ENCODE measurements at regions not wholly inside any gene's neighbourhood (a gene's known extent, or its start where the extent isn't known, plus 50 kb on each side); places are given as distances from the start of the nearest gene placed in this dataset.
A peak's percentile ranks its signal among the peaks of the same experiment; 100 is the strongest.
"Not testable (repeated sequence)": the region's sequence is repeated elsewhere in the genome, so short reads cannot be mapped to it uniquely, and the experiment has no call there.

GRCh38 chr15:70516408-70517193, 246.8 kb downstream of the UACA start:
- peaks cover 6% of the 10 kb centered on the region for H3K27me3 Mint-ChIP-seq
- H3K9me3 Mint-ChIP-seq: peaks cover 10% of the 10 kb centered on the region
- ATAC-seq: no peak
- DNase-seq: no peak
- no peak overlapping the region for H3K27ac Mint-ChIP-seq
- H3K4me1 Mint-ChIP-seq: peaks cover 2% of the 10 kb centered on the region
- H3K36me3 Mint-ChIP-seq (ENCODE audit: low read depth): peaks cover 3% of the 10 kb centered on the region
- H3K4me3 Mint-ChIP-seq: no peak overlapping the region

GRCh38 chr15:70514251-70514650, 249.1 kb downstream of the UACA start:
- H3K27ac Mint-ChIP-seq: no peak overlapping the region
- peaks cover 20% of the 10 kb centered on the region for H3K36me3 Mint-ChIP-seq (ENCODE audit: low read depth)
- DNase-seq (no peak), ATAC-seq (no peak)
- H3K9me3 Mint-ChIP-seq: peaks cover 27% of the 10 kb centered on the region
- H3K27me3 Mint-ChIP-seq: peaks cover 4% of the 10 kb centered on the region
- H3K4me1 Mint-ChIP-seq: peaks cover 14% of the 10 kb centered on the region
- no peak overlapping the region for H3K4me3 Mint-ChIP-seq

GRCh38 chr15:70513819-70514218, 249.5 kb downstream of the UACA start:
- Mint-ChIP-seq H3K27ac (no peak overlapping the region), H3K36me3 (ENCODE audit: low read depth) (peaks cover 22% of the 10 kb centered on the region), H3K4me1 (peaks cover 18% of the 10 kb centered on the region), H3K4me3 (no peak overlapping the region), H3K9me3 (peaks cover 27% of the 10 kb centered on the region), H3K27me3 (peaks cover 4% of the 10 kb centered on the region)
- DNase-seq: no peak
- ATAC-seq: no peak

- H3K4me1 Mint-ChIP-seq: peaks cover 28% of the 10 kb centered on the region
- peak; percentile 68 for DNase-seq
- H3K27me3 Mint-ChIP-seq: peaks cover 4% of the 10 kb centered on the region
- peaks cover 25% of the 10 kb centered on the region for H3K36me3 Mint-ChIP-seq (ENCODE audit: low read depth)
- H3K9me3 Mint-ChIP-seq: peaks cover 27% of the 10 kb centered on the region
- H3K27ac Mint-ChIP-seq: no peak overlapping the region
- H3K4me3 Mint-ChIP-seq: no peak overlapping the region
- ATAC-seq: peak; percentile 85
Measured at GRCh38 chr15:70512772-70513362, 250.5 kb downstream of the UACA start.

GRCh38 chr15:70511972-70512587, 251.3 kb downstream of the UACA start:
- Mint-ChIP-seq H3K36me3 (ENCODE audit: low read depth) (peaks cover 25% of the 10 kb centered on the region), H3K4me1 (peaks cover 35% of the 10 kb centered on the region), H3K9me3 (peaks cover 27% of the 10 kb centered on the region)
- not testable (repeated sequence) for DNase-seq, H3K4me3 Mint-ChIP-seq, H3K27me3 Mint-ChIP-seq, H3K27ac Mint-ChIP-seq, ATAC-seq

- peaks cover 8% of the 10 kb centered on the region for H3K27me3 Mint-ChIP-seq
Measured at GRCh38 chr15:70510433-70510832, 252.9 kb downstream of the UACA start.

GRCh38 chr15:70509731-70510143, 253.6 kb downstream of the UACA start:
- Mint-ChIP-seq H3K4me3 (no peak overlapping the region), H3K27ac (no peak overlapping the region), H3K36me3 (ENCODE audit: low read depth) (peaks cover 25% of the 10 kb centered on the region), H3K9me3 (peaks cover 27% of the 10 kb centered on the region), H3K4me1 (peaks cover 58% of the 10 kb centered on the region), H3K27me3 (peaks cover 6% of the 10 kb centered on the region)
- ATAC-seq: no peak
- no peak for DNase-seq

More at GRCh38 chr15:70510433-70510832, 252.9 kb downstream of the UACA start:
- Mint-ChIP-seq H3K36me3 (ENCODE audit: low read depth) (peaks cover 25% of the 10 kb centered on the region), H3K4me3 (no peak overlapping the region), H3K9me3 (peaks cover 27% of the 10 kb centered on the region), H3K27ac (no peak overlapping the region), H3K4me1 (peaks cover 51% of the 10 kb centered on the region)
- DNase-seq (no peak), ATAC-seq (no peak)

GRCh38 chr15:70509282-70509662, 254.1 kb downstream of the UACA start:
- ATAC-seq (no peak), DNase-seq (no peak)
- Mint-ChIP-seq H3K9me3 (peaks cover 27% of the 10 kb centered on the region), H3K27ac (peak overlapping the region; percentile 31), H3K27me3 (peaks cover 6% of the 10 kb centered on the region), H3K36me3 (ENCODE audit: low read depth) (peaks cover 25% of the 10 kb centered on the region), H3K4me3 (no peak overlapping the region), H3K4me1 (peaks cover 63% of the 10 kb centered on the region)

- H3K4me1 Mint-ChIP-seq: peaks cover 68% of the 10 kb centered on the region
- peaks cover 27% of the 10 kb centered on the region for H3K9me3 Mint-ChIP-seq
- peaks cover 6% of the 10 kb centered on the region for H3K27me3 Mint-ChIP-seq
- H3K27ac Mint-ChIP-seq: peak overlapping the region; percentile 31
- H3K4me3 Mint-ChIP-seq: peak overlapping the region; percentile 34
- H3K36me3 Mint-ChIP-seq (ENCODE audit: low read depth): peaks cover 25% of the 10 kb centered on the region
- ATAC-seq: peak; percentile 15
- DNase-seq: peak; percentile 69
Measured at GRCh38 chr15:70508561-70509281, 254.6 kb downstream of the UACA start.

- DNase-seq: no peak
- H3K36me3 Mint-ChIP-seq (ENCODE audit: low read depth): peaks cover 25% of the 10 kb centered on the region
- peak; percentile 17 for ATAC-seq
- peaks cover 27% of the 10 kb centered on the region for H3K9me3 Mint-ChIP-seq
- no peak overlapping the region for H3K27ac Mint-ChIP-seq
- H3K4me3 Mint-ChIP-seq: peak overlapping the region; percentile 8
- peaks cover 77% of the 10 kb centered on the region for H3K4me1 Mint-ChIP-seq
- H3K27me3 Mint-ChIP-seq: peaks cover 6% of the 10 kb centered on the region
Measured at GRCh38 chr15:70507772-70508371, 255.5 kb downstream of the UACA start.

- Mint-ChIP-seq H3K9me3 (peaks cover 13% of the 10 kb centered on the region), H3K27me3 (peaks cover 8% of the 10 kb centered on the region), H3K4me3 (no peak overlapping the region), H3K4me1 (peaks cover 82% of the 10 kb centered on the region), H3K27ac (peak overlapping the region; percentile 49), H3K36me3 (ENCODE audit: low read depth) (peaks cover 18% of the 10 kb centered on the region)
- DNase-seq (no peak), ATAC-seq (no peak)
Measured at GRCh38 chr15:70505936-70506912, 257.1 kb downstream of the UACA start.

GRCh38 chr15:70505411-70505919, 257.9 kb downstream of the UACA start:
- H3K27me3 Mint-ChIP-seq: peaks cover 8% of the 10 kb centered on the region
- no peak overlapping the region for H3K27ac Mint-ChIP-seq
- H3K9me3 Mint-ChIP-seq: peaks cover 6% of the 10 kb centered on the region
- peak; percentile 34 for ATAC-seq
- no peak for DNase-seq
- H3K36me3 Mint-ChIP-seq (ENCODE audit: low read depth): peaks cover 16% of the 10 kb centered on the region
- peaks cover 81% of the 10 kb centered on the region for H3K4me1 Mint-ChIP-seq
- no peak overlapping the region for H3K4me3 Mint-ChIP-seq

GRCh38 chr15:70504988-70505387, 258.4 kb downstream of the UACA start:
- no peak overlapping the region for H3K27ac Mint-ChIP-seq
- no peak for DNase-seq
- H3K4me3 Mint-ChIP-seq: no peak overlapping the region
- peaks cover 8% of the 10 kb centered on the region for H3K27me3 Mint-ChIP-seq
- H3K9me3 Mint-ChIP-seq: peaks cover 2% of the 10 kb centered on the region
- ATAC-seq: no peak
- H3K36me3 Mint-ChIP-seq (ENCODE audit: low read depth): peaks cover 11% of the 10 kb centered on the region
- H3K4me1 Mint-ChIP-seq: peaks cover 76% of the 10 kb centered on the region

Data from activated naive CD8-positive, alpha-beta T cell treated with anti-CD3 and anti-CD28 coated beads, Interleukin-2, amount 50 U/mL, for 24 hours (primary cell).